GM12878 (cell line): ENCODE measurements at regions not wholly inside any gene's neighbourhood (a gene's known extent, or its start where the extent isn't known, plus 50 kb on each side); places are given as distances from the start of the nearest gene placed in this dataset.

ENCODE experiments used
- ATAC-seq: fragments of 200-7000 bp; cut with Tn5 transposase; 3 replicates; pipeline ENCODE4 v1.9.1; 2020; ENCODE audit warnings: mild to moderate bottlenecking, moderate library complexity
- BruUV-seq: library from RNA; stranded (reverse); fragments of 400-500 nt; replicated peaks from 2 replicates; lab custom pipeline; 2021; lab: Mats Ljungman, UMichigan
- CTCF ChIA-PET: fragments of 300-600 bp; sonication (Branson Sonifier 250); formaldehyde crosslinking; extraction: SDS; loops from one replicate; lab custom pipeline; 2021; ENCODE audit warnings: inconsistent platforms; lab: Yijun Ruan, JAX
- POLR2A ChIA-PET: fragments of 350-600 bp; formaldehyde crosslinking; extraction: SDS; loops from one replicate; lab custom pipeline; 2021; ENCODE audit warnings: inconsistent platforms; lab: Charles Lee
- RAD21 ChIA-PET: fragments of 300-600 bp; sonication (Branson Sonifier 250); formaldehyde crosslinking; loops from one replicate; lab custom pipeline; 2023; ENCODE audit warnings: antibody characterized with exemption; ENCODE audit not compliant: unreplicated experiment; lab: Charles Lee
- SMC1A ChIA-PET: fragments of 300-600 bp; sonication (Branson Sonifier 250); formaldehyde crosslinking; loops from one replicate; lab custom pipeline; 2023; ENCODE audit not compliant: unreplicated experiment, uncharacterized antibody; lab: Charles Lee
- DNase-seq: peaks from one replicate; pipeline ENCODE4 v3.0.0-alpha.2; 2011; ENCODE audit warnings: low read depth, low spot score
- FAIRE-seq: peaks from 3 replicates; lab custom pipeline; 2011; peaks lifted over from hg19 to GRCh38; lab: Jason Lieb, UNC
- H2AFZ ChIP-seq: 2 replicates; pipeline ENCODE4 v1.6.0; 2011; ENCODE audit warnings: low read depth, low read length, control low read depth; ENCODE audit not compliant: control insufficient read depth
- H3K27ac ChIP-seq: 2 replicates; pipeline ENCODE4 v1.5.1; 2011; ENCODE audit warnings: control low read depth; ENCODE audit not compliant: control insufficient read depth, insufficient read depth
- H3K27me3 ChIP-seq, 2 experiments: replicated peaks in 1 of 2; 2 replicates each; pipeline versions ENCODE4 v1.6.0 to v1.6.1; 2011; ENCODE audit warnings: low read length in 1 of 2; ENCODE audit not compliant: control insufficient read depth in 2 of 2, insufficient read depth in 2 of 2
- H3K36me3 ChIP-seq, 2 experiments: 2 replicates each; pipeline ENCODE4 v1.5.1; 2011; ENCODE audit warnings: low read length in 1 of 2; ENCODE audit not compliant: control insufficient read depth in 2 of 2, insufficient read depth in 2 of 2
- H3K4me1 ChIP-seq: 2 replicates; pipeline ENCODE4 v1.6.1; 2011; ENCODE audit warnings: mild to moderate bottlenecking, low read length, moderate library complexity, mixed read lengths; ENCODE audit not compliant: control insufficient read depth, insufficient read depth
- H3K4me2 ChIP-seq: 2 replicates; pipeline ENCODE4 v1.6.0; 2011; ENCODE audit warnings: control low read depth; ENCODE audit not compliant: control insufficient read depth, insufficient read depth
- H3K4me3 ChIP-seq: fragments of 200-600 bp; sonication (generic); 2 replicates; pipeline ENCODE4 v1.5.1; 2016
- H3K79me2 ChIP-seq: 2 replicates; pipeline ENCODE4 v1.6.0; 2011; ENCODE audit warnings: low read length; ENCODE audit not compliant: control insufficient read depth, insufficient read depth
- H3K9ac ChIP-seq: 2 replicates; pipeline ENCODE4 v1.8.0; 2011; ENCODE audit warnings: low read length, control low read depth, mixed read lengths; ENCODE audit not compliant: control insufficient read depth, insufficient read depth
- H3K9me3 ChIP-seq: replicated peaks from 3 replicates; pipeline ENCODE4 v1.5.1; 2011; ENCODE audit warnings: mild to moderate bottlenecking, low read length; ENCODE audit not compliant: control insufficient read depth, insufficient read depth
- H4K20me1 ChIP-seq: 2 replicates; pipeline ENCODE4 v1.6.0; 2011; ENCODE audit not compliant: control insufficient read depth, insufficient read depth
- GATAD2B ChIP-seq: fragments of 450-650 bp; conservative IDR thresholded peaks from 2 replicates; pipeline ENCODE4 v1.6.1; 2017; ENCODE audit warnings: low read depth, mild to moderate bottlenecking, moderate library complexity
- MEF2B ChIP-seq: fragments of 450-650 bp; IDR thresholded peaks from 2 replicates; pipeline ENCODE4 v1.6.1; 2018; ENCODE audit warnings: mild to moderate bottlenecking, moderate library complexity; ENCODE audit not compliant: partially characterized antibody, poor library complexity, severe bottlenecking
- PAX5 ChIP-seq: IDR thresholded peaks from 2 replicates; pipeline ENCODE4 v1.6.1; 2011; ENCODE audit warnings: low read depth, low read length, borderline replicate concordance
- POLR2AphosphoS2 ChIP-seq: IDR thresholded peaks from 2 replicates; pipeline ENCODE4 v1.6.1; 2011; ENCODE audit warnings: low read depth, mild to moderate bottlenecking, low read length, improper control_type of control experiment, moderate library complexity
- POU2F2 ChIP-seq: IDR thresholded peaks from 3 replicates; pipeline ENCODE4 v1.6.1; 2011; ENCODE audit warnings: low read depth, mild to moderate bottlenecking, low read length, borderline replicate concordance
- SMARCA5 ChIP-seq: fragments of 450-650 bp; IDR thresholded peaks from 2 replicates; pipeline ENCODE4 v1.6.1; 2017; ENCODE audit warnings: mild to moderate bottlenecking
- SREBF1 ChIP-seq: IDR thresholded peaks from 2 replicates; pipeline ENCODE4 v1.6.1; 2012; ENCODE audit warnings: mild to moderate bottlenecking, low read length
- ZNF384 ChIP-seq: IDR thresholded peaks from 2 replicates; pipeline ENCODE4 v1.6.1; 2012; ENCODE audit warnings: low read depth, mild to moderate bottlenecking, low read length, improper control_type of control experiment, borderline replicate concordance
- ZZZ3 ChIP-seq: IDR thresholded peaks from 2 replicates; pipeline ENCODE4 v1.6.1; 2011; ENCODE audit warnings: low read depth; ENCODE audit not compliant: control insufficient read depth, insufficient read length
- WGBS: methylation state at CpG from one replicate; pipeline ENCODE4 v1.1.6; 2016; ENCODE audit warnings: low lambda C conversion rate; ENCODE audit not compliant: insufficient replicate concordance, insufficient coverage; ENCODE audit errors: missing lambda C conversion rate; 5-methylcytosine and 5-hydroxymethylcytosine counted together
- in situ Hi-C: fragments of 300-500 bp; cut with MboI; formaldehyde crosslinking; loops from 9 replicates; pipeline ENCODE4 v1.14.3; 2018; ENCODE audit warnings: mixed read lengths
- intact Hi-C: fragments of 100-400 bp; cut with micrococcal nuclease; formaldehyde crosslinking; loops from one replicate; pipeline ENCODE4 v1.14.2; 2022; ENCODE audit not compliant: unreplicated experiment
- TF ChIP-seq, protein P1 (sequence below): fragments of 450-650 bp; formaldehyde crosslinking; IDR thresholded peaks from 2 replicates; pipeline ENCODE4 v1.5.0; 2022; ENCODE audit warnings: mild to moderate bottlenecking, missing genetic modification characterization
- TF ChIP-seq, protein P2 (sequence below), 3 experiments: IDR thresholded peaks in 2 of 3; conservative IDR thresholded peaks in 1 of 3; 2 replicates each; pipeline ENCODE4 v1.5.1; 2011; ENCODE audit warnings: low read depth in 3 of 3, low read length in 3 of 3, mild to moderate bottlenecking in 3 of 3, control low read depth in 2 of 3, moderate library complexity in 2 of 3, inconsistent platforms in 1 of 3, mixed read lengths in 1 of 3; ENCODE audit not compliant: control insufficient read depth in 2 of 3, insufficient read depth in 1 of 3; ENCODE audit errors: extremely low read depth in 1 of 3
- TF ChIP-seq, protein P3 (sequence below): fragments of 450-650 bp; IDR thresholded peaks from 2 replicates; pipeline ENCODE4 v1.6.1; 2016; ENCODE audit warnings: mild to moderate bottlenecking
- TF ChIP-seq, protein P4 (sequence below): fragments of 450-650 bp; IDR thresholded peaks from 2 replicates; pipeline ENCODE4 v1.6.1; 2017; ENCODE audit warnings: antibody characterized with exemption, mild to moderate bottlenecking, moderate library complexity
- TF ChIP-seq, protein P5 (sequence below): fragments of 450-650 bp; IDR thresholded peaks from 2 replicates; pipeline ENCODE4 v1.6.1; 2017; ENCODE audit warnings: borderline replicate concordance

DNA sequence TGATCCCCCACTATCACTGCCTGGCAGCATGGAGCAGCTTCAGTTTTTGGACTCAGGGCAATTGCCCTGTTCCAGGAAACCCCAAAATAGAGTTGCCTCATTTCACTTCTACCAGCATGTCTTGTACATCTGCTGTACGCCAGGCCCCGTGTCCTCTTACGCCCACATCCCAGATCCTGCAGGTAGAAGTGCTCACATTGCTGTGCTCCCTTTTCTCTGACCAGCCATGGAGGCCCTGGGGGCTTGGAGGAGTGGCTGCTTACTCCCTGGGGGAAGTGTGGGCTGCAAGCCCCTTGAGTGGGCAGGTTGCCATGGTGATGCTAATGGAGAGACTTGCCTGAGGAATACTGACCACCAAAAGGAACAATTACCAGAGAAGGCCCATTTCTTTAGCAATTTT lies 55.6 kb upstream of the KCNIP1 start:
- BruUV-seq = no TSS peak
- ATAC-seq = no peak
- no peak for FAIRE-seq
- TF ChIP-seq MEF2B (no peak), POLR2AphosphoS2 (no peak), GATAD2B (no peak), POU2F2 (no peak), PAX5 (no peak), SMARCA5 (no peak), SREBF1 (no peak), ZNF384 (no peak), ZZZ3 (no peak)
- TF ChIP-seq, protein P1, sequence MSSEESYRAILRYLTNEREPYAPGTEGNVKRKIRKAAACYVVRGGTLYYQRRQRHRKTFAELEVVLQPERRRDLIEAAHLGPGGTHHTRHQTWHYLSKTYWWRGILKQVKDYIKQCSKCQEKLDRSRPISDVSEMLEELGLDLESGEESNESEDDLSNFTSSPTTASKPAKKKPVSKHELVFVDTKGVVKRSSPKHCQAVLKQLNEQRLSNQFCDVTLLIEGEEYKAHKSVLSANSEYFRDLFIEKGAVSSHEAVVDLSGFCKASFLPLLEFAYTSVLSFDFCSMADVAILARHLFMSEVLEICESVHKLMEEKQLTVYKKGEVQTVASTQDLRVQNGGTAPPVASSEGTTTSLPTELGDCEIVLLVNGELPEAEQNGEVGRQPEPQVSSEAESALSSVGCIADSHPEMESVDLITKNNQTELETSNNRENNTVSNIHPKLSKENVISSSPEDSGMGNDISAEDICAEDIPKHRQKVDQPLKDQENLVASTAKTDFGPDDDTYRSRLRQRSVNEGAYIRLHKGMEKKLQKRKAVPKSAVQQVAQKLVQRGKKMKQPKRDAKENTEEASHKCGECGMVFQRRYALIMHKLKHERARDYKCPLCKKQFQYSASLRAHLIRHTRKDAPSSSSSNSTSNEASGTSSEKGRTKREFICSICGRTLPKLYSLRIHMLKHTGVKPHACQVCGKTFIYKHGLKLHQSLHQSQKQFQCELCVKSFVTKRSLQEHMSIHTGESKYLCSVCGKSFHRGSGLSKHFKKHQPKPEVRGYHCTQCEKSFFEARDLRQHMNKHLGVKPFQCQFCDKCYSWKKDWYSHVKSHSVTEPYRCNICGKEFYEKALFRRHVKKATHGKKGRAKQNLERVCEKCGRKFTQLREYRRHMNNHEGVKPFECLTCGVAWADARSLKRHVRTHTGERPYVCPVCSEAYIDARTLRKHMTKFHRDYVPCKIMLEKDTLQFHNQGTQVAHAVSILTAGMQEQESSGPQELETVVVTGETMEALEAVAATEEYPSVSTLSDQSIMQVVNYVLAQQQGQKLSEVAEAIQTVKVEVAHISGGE (CRISPR knock-in tag) = no peak
- TF ChIP-seq, protein P2, sequence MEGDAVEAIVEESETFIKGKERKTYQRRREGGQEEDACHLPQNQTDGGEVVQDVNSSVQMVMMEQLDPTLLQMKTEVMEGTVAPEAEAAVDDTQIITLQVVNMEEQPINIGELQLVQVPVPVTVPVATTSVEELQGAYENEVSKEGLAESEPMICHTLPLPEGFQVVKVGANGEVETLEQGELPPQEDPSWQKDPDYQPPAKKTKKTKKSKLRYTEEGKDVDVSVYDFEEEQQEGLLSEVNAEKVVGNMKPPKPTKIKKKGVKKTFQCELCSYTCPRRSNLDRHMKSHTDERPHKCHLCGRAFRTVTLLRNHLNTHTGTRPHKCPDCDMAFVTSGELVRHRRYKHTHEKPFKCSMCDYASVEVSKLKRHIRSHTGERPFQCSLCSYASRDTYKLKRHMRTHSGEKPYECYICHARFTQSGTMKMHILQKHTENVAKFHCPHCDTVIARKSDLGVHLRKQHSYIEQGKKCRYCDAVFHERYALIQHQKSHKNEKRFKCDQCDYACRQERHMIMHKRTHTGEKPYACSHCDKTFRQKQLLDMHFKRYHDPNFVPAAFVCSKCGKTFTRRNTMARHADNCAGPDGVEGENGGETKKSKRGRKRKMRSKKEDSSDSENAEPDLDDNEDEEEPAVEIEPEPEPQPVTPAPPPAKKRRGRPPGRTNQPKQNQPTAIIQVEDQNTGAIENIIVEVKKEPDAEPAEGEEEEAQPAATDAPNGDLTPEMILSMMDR (IDR thresholded peaks at IDR 0.05 in 2 of 3, conservative IDR thresholded peaks at IDR 0.05 in 1 of 3; ENCODE audit: control insufficient read depth in 2 of 3, extremely low read depth in 1 of 3, insufficient read depth in 1 of 3, low read depth in 3 of 3, low read length in 3 of 3) = no peak
- TF ChIP-seq, protein P3, sequence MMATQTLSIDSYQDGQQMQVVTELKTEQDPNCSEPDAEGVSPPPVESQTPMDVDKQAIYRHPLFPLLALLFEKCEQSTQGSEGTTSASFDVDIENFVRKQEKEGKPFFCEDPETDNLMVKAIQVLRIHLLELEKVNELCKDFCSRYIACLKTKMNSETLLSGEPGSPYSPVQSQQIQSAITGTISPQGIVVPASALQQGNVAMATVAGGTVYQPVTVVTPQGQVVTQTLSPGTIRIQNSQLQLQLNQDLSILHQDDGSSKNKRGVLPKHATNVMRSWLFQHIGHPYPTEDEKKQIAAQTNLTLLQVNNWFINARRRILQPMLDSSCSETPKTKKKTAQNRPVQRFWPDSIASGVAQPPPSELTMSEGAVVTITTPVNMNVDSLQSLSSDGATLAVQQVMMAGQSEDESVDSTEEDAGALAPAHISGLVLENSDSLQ = no peak
- TF ChIP-seq, protein P4, sequence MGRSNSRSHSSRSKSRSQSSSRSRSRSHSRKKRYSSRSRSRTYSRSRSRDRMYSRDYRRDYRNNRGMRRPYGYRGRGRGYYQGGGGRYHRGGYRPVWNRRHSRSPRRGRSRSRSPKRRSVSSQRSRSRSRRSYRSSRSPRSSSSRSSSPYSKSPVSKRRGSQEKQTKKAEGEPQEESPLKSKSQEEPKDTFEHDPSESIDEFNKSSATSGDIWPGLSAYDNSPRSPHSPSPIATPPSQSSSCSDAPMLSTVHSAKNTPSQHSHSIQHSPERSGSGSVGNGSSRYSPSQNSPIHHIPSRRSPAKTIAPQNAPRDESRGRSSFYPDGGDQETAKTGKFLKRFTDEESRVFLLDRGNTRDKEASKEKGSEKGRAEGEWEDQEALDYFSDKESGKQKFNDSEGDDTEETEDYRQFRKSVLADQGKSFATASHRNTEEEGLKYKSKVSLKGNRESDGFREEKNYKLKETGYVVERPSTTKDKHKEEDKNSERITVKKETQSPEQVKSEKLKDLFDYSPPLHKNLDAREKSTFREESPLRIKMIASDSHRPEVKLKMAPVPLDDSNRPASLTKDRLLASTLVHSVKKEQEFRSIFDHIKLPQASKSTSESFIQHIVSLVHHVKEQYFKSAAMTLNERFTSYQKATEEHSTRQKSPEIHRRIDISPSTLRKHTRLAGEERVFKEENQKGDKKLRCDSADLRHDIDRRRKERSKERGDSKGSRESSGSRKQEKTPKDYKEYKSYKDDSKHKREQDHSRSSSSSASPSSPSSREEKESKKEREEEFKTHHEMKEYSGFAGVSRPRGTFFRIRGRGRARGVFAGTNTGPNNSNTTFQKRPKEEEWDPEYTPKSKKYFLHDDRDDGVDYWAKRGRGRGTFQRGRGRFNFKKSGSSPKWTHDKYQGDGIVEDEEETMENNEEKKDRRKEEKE = no peak
- TF ChIP-seq, protein P5, sequence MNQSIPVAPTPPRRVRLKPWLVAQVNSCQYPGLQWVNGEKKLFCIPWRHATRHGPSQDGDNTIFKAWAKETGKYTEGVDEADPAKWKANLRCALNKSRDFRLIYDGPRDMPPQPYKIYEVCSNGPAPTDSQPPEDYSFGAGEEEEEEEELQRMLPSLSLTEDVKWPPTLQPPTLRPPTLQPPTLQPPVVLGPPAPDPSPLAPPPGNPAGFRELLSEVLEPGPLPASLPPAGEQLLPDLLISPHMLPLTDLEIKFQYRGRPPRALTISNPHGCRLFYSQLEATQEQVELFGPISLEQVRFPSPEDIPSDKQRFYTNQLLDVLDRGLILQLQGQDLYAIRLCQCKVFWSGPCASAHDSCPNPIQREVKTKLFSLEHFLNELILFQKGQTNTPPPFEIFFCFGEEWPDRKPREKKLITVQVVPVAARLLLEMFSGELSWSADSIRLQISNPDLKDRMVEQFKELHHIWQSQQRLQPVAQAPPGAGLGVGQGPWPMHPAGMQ = no peak

More for the DNA sequence above, 55.6 kb upstream of the KCNIP1 start:
- Histone ChIP-seq H3K4me3 (no peak overlapping the region), H3K9ac (no peak overlapping the region), H4K20me1 (no peaks in the 10 kb centered on the region), H3K27ac (no peak overlapping the region), H3K79me2 (no peaks in the 10 kb centered on the region), H3K36me3 (no peaks in the 10 kb centered on the region), H2AFZ (no peak overlapping the region), H3K4me2 (no peak overlapping the region), H3K4me1 (no peaks in the 10 kb centered on the region), H3K9me3 (no peaks in the 10 kb centered on the region; the same call in 2 of the 3 replicates), H3K27me3 (peaks cover 3 to 5% of the 10 kb centered on the region in 2 experiments; a peak in 2 of 4 replicates)
- WGBS = 32% methylated on average over 3 of the region's 3 CpGs
- intact Hi-C loops = no loop called here
- ChIA-PET RAD21 (no interaction called here), POLR2A (no interaction called here), SMC1A (interaction anchor here (0.7 kb wide), 1 partner anchor 13 kb away, joined by 3 read pairs; no protein-coding TSS in a partner anchor), CTCF (no interaction called here)
- DNase-seq = no peak
- in situ Hi-C loops = no loop called here
